SK-N-SH (cell line): ENCODE measurements at regions not wholly inside any gene's neighbourhood (a gene's known extent, or its start where the extent isn't known, plus 50 kb on each side); places are given as distances from the start of the nearest gene placed in this dataset.
A peak's percentile ranks its signal among the peaks of the same experiment; 100 is the strongest.

Experiments used
- CHD2 ChIP-seq: fragments of 150-350 bp; IDR thresholded peaks from 2 replicates; pipeline ENCODE4 v1.6.1; 2018; ENCODE audit warnings: low read length; ENCODE audit not compliant: partially characterized antibody
- ELF1 ChIP-seq: IDR thresholded peaks from 2 replicates; pipeline ENCODE4 v1.4.0; 2012
- FOXM1 ChIP-seq: IDR thresholded peaks from 2 replicates; pipeline ENCODE4 v1.4.0; 2012; ENCODE audit warnings: low read depth, mild to moderate bottlenecking
- GABPA ChIP-seq: IDR thresholded peaks from 2 replicates; pipeline ENCODE4 v1.4.0; 2012; ENCODE audit warnings: low read depth, mild to moderate bottlenecking
- RCOR1 ChIP-seq: fragments of 150-350 bp; IDR thresholded peaks from 2 replicates; pipeline ENCODE4 v1.6.1; 2017; ENCODE audit warnings: antibody characterized with exemption, low read length
- RXRA ChIP-seq: IDR thresholded peaks from 2 replicates; pipeline ENCODE4 v1.4.0; 2012; ENCODE audit warnings: low read depth, mild to moderate bottlenecking, borderline replicate concordance
- SIN3A ChIP-seq: IDR thresholded peaks from 2 replicates; pipeline ENCODE4 v1.6.1; 2012; ENCODE audit warnings: low read depth, mild to moderate bottlenecking, low read length, moderate library complexity, borderline replicate concordance
- SMC3 ChIP-seq: IDR thresholded peaks from 2 replicates; pipeline ENCODE4 v1.6.1; 2012; ENCODE audit warnings: low read depth, low read length, improper control_type of control experiment
- TCF12 ChIP-seq: IDR thresholded peaks from 2 replicates; pipeline ENCODE4 v1.4.0; 2012
- USF2 ChIP-seq: fragments of 150-350 bp; IDR thresholded peaks from 2 replicates; pipeline ENCODE4 v1.6.1; 2017; ENCODE audit warnings: antibody characterized with exemption, low read length, low read depth, borderline replicate concordance
- YY1 ChIP-seq: IDR thresholded peaks from 2 replicates; pipeline ENCODE4 v1.4.0; 2012; ENCODE audit warnings: low read depth, mild to moderate bottlenecking
- ZBTB33 ChIP-seq: IDR thresholded peaks from 2 replicates; pipeline ENCODE4 v1.4.0; 2012; ENCODE audit warnings: low read depth, borderline replicate concordance
- TF ChIP-seq, protein P1 (sequence below): IDR thresholded peaks from 2 replicates; pipeline ENCODE4; 2012
- TF ChIP-seq, protein P2 (sequence below): IDR thresholded peaks from 2 replicates; pipeline ENCODE4 v1.6.1; 2012; ENCODE audit warnings: mild to moderate bottlenecking, low read depth, low read length, moderate library complexity
- TF ChIP-seq, protein P3 (sequence below): IDR thresholded peaks from 2 replicates; pipeline ENCODE4 v1.4.0; 2012; ENCODE audit warnings: low read depth

GRCh38 chr6:131400054-131400778, 172.8 kb upstream of the ARG1 start (continued):
- TF ChIP-seq ZBTB33 = 0 out of 2 replicates have a peak, but pooled peaks have one; percentile 15
- TF ChIP-seq SMC3 = no peak
- TF ChIP-seq, protein P1, sequence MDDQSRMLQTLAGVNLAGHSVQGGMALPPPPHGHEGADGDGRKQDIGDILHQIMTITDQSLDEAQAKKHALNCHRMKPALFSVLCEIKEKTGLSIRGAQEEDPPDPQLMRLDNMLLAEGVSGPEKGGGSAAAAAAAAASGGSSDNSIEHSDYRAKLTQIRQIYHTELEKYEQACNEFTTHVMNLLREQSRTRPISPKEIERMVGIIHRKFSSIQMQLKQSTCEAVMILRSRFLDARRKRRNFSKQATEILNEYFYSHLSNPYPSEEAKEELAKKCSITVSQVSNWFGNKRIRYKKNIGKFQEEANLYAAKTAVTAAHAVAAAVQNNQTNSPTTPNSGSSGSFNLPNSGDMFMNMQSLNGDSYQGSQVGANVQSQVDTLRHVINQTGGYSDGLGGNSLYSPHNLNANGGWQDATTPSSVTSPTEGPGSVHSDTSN = peak; percentile 92
- no peak for TF ChIP-seq RCOR1
- no peak for TF ChIP-seq SIN3A
- no peak for TF ChIP-seq YY1
- TF ChIP-seq USF2 = no peak
- TF ChIP-seq FOXM1 = peak; percentile 34; the same call in 1 of the 2 replicates
- peak; percentile 93 for TF ChIP-seq TCF12
- TF ChIP-seq, protein P2, sequence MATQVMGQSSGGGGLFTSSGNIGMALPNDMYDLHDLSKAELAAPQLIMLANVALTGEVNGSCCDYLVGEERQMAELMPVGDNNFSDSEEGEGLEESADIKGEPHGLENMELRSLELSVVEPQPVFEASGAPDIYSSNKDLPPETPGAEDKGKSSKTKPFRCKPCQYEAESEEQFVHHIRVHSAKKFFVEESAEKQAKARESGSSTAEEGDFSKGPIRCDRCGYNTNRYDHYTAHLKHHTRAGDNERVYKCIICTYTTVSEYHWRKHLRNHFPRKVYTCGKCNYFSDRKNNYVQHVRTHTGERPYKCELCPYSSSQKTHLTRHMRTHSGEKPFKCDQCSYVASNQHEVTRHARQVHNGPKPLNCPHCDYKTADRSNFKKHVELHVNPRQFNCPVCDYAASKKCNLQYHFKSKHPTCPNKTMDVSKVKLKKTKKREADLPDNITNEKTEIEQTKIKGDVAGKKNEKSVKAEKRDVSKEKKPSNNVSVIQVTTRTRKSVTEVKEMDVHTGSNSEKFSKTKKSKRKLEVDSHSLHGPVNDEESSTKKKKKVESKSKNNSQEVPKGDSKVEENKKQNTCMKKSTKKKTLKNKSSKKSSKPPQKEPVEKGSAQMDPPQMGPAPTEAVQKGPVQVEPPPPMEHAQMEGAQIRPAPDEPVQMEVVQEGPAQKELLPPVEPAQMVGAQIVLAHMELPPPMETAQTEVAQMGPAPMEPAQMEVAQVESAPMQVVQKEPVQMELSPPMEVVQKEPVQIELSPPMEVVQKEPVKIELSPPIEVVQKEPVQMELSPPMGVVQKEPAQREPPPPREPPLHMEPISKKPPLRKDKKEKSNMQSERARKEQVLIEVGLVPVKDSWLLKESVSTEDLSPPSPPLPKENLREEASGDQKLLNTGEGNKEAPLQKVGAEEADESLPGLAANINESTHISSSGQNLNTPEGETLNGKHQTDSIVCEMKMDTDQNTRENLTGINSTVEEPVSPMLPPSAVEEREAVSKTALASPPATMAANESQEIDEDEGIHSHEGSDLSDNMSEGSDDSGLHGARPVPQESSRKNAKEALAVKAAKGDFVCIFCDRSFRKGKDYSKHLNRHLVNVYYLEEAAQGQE = no peak
- TF ChIP-seq ELF1 = no peak
- TF ChIP-seq RXRA = peak; percentile 59; the same call in 1 of the 2 replicates
- TF ChIP-seq GABPA = no peak
- TF ChIP-seq, protein P3, sequence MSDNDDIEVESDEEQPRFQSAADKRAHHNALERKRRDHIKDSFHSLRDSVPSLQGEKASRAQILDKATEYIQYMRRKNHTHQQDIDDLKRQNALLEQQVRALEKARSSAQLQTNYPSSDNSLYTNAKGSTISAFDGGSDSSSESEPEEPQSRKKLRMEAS = no peak
- no peak for TF ChIP-seq CHD2
- TF ChIP-seq, all 33 proteins: peak for 12
